Lung (tissue), 11 donors: ENCODE measurements at regions not wholly inside any gene's neighbourhood (a gene's known extent, or its start where the extent isn't known, plus 50 kb on each side); places are given as distances from the start of the nearest gene placed in this dataset.

Experiments
- ATAC-seq: fragments of 200-7000 bp; cut with Tn5 transposase; one replicate; pipeline ENCODE4 v1.9.1; 2020; ENCODE audit warnings: moderate number of reproducible peaks; ENCODE audit not compliant: insufficient read depth, low FRiP score
- DNase-seq, 3 donors: peaks; one replicate each; pipeline ENCODE4 v3.0.0-alpha.2; 2013 to 2017
- H3K27ac ChIP-seq, 2 donors: one replicate each; pipeline ENCODE4 v1.5.1; 2013; ENCODE audit warnings: mild to moderate bottlenecking in 2 of 2, moderate library complexity in 2 of 2, control low read depth in 1 of 2, inconsistent platforms in 1 of 2, low read depth in 1 of 2, low read length in 1 of 2
- H3K27me3 ChIP-seq, 3 donors: one replicate each; pipeline ENCODE4 v1.5.1; 2013; ENCODE audit warnings: low read length in 2 of 3; ENCODE audit not compliant: control insufficient read depth in 3 of 3, insufficient read depth in 3 of 3
- H3K36me3 ChIP-seq, 4 donors: one replicate each; pipeline ENCODE4 v1.5.1; 2013; ENCODE audit warnings: low read length in 4 of 4, mild to moderate bottlenecking in 1 of 4, moderate library complexity in 1 of 4; ENCODE audit not compliant: control insufficient read depth in 4 of 4, insufficient read depth in 4 of 4
- H3K4me1 ChIP-seq, 5 donors: one replicate each; pipeline ENCODE4 v1.5.1; 2013; ENCODE audit warnings: low read length in 5 of 5, mild to moderate bottlenecking in 2 of 5, moderate library complexity in 1 of 5; ENCODE audit not compliant: control insufficient read depth in 5 of 5, insufficient read depth in 5 of 5
- H3K4me3 ChIP-seq: one replicate; pipeline ENCODE4 v1.5.1; 2013; ENCODE audit warnings: mild to moderate bottlenecking, control low read depth, moderate library complexity
- H3K9ac ChIP-seq, 2 donors: one replicate each; pipeline ENCODE4 v1.5.1; 2013; ENCODE audit warnings: low read length in 2 of 2, control low read depth in 1 of 2; ENCODE audit not compliant: insufficient read depth in 1 of 2
- H3K9me3 ChIP-seq, 4 donors: one replicate each; pipeline ENCODE4 v1.5.1; 2013; ENCODE audit warnings: low read length in 3 of 4, mild to moderate bottlenecking in 1 of 4, moderate library complexity in 1 of 4; ENCODE audit not compliant: control insufficient read depth in 4 of 4, insufficient read depth in 3 of 4
- CTCF ChIP-seq: IDR thresholded peaks from 2 replicates; pipeline ENCODE4 v1.5.1; 2012; ENCODE audit warnings: mild to moderate bottlenecking; ENCODE audit errors: control extremely low read depth, extremely low read depth
- WGBS, 2 donors: extraction: QIAGEN DNeasy Blood & Tissue Kit; methylation state at CpG; one replicate each; pipeline ENCODE4 v1.1.7; 2013; 5-methylcytosine and 5-hydroxymethylcytosine counted together
- donor health status: control.
- donor health status: control.
- donor health status: Bipolar disorder and iron deficiency.
- donor health status: healthy.
- donor health status: DM: yes; HTN: yes; CAD: no.

- ATAC-seq = no peak
- Histone ChIP-seq H3K4me3 (no peak overlapping the region), H3K27ac (no peak overlapping the region), H3K9ac (no peak overlapping the region), H3K36me3 (no peaks in the 10 kb centered on the region), H3K4me1 (no peaks in the 10 kb centered on the region), H3K27me3 (no peaks in the 10 kb centered on the region), H3K9me3 (peaks cover 0 to 12% (median 0%) of the 10 kb centered on the region in 4 donors)
- no peak for TF ChIP-seq CTCF
- DNase-seq = no peak
- 80 to 90% methylated on average over 5 of the region's 5 CpGs for WGBS, 2 donors
These were observed 797.3 kb downstream of the SLC16A7 start for GRCh38 chr12:60393093-60393492.

- H3K4me3 ChIP-seq = no peak overlapping the region
- no peak for TF ChIP-seq CTCF
- H3K9me3 ChIP-seq = peaks cover 0 to 12% (median 0%) of the 10 kb centered on the region in 4 donors
- H3K4me1 ChIP-seq = no peaks in the 10 kb centered on the region
- ATAC-seq (no peak), DNase-seq (no peak)
- WGBS, 2 donors = 90 to 94% methylated on average over 2 of the region's 2 CpGs
- no peaks in the 10 kb centered on the region for H3K27me3 ChIP-seq
- no peak overlapping the region for H3K9ac ChIP-seq
- H3K36me3 ChIP-seq = no peaks in the 10 kb centered on the region
- H3K27ac ChIP-seq = no peak overlapping the region
These were observed 798.8 kb downstream of the SLC16A7 start for GRCh38 chr12:60394665-60395064.

- Histone ChIP-seq H3K36me3 (no peaks in the 10 kb centered on the region), H3K9ac (no peak overlapping the region), H3K9me3 (no peaks in the 10 kb centered on the region), H3K4me3 (no peak overlapping the region), H3K4me1 (no peaks in the 10 kb centered on the region), H3K27me3 (no peaks in the 10 kb centered on the region), H3K27ac (no peak overlapping the region)
- 85 to 92% methylated on average over 1 of the region's 1 CpG for WGBS, 2 donors
- no peak for ATAC-seq
- DNase-seq = no peak
- TF ChIP-seq CTCF = no peak
These were observed 802.7 kb downstream of the SLC16A7 start for GRCh38 chr12:60398547-60398946.

GRCh38 chr12:60399064-60399463 lies 803.2 kb downstream of the SLC16A7 start:
- Histone ChIP-seq H3K27me3 (no peaks in the 10 kb centered on the region), H3K36me3 (no peaks in the 10 kb centered on the region), H3K9ac (no peak overlapping the region), H3K4me3 (no peak overlapping the region), H3K9me3 (no peaks in the 10 kb centered on the region), H3K27ac (no peak overlapping the region), H3K4me1 (no peaks in the 10 kb centered on the region)
- TF ChIP-seq CTCF = no peak
- DNase-seq (no peak), ATAC-seq (no peak)
- 94% methylated on average over 5 of the region's 5 CpGs for WGBS, 2 donors
